GM12872 (cell line): ENCODE measurements at regions not wholly inside any gene's neighbourhood (a gene's known extent, or its start where the extent isn't known, plus 50 kb on each side); places are given as distances from the start of the nearest gene placed in this dataset.
A peak's percentile ranks its signal among the peaks of the same experiment; 100 is the strongest.

Experiments used
- TF ChIP-seq, protein P1 (sequence below): IDR thresholded peaks from 3 replicates; pipeline ENCODE4 v1.5.1; 2011; ENCODE audit warnings: low read depth, mild to moderate bottlenecking, low read length, moderate library complexity; ENCODE audit not compliant: insufficient read depth

DNA sequence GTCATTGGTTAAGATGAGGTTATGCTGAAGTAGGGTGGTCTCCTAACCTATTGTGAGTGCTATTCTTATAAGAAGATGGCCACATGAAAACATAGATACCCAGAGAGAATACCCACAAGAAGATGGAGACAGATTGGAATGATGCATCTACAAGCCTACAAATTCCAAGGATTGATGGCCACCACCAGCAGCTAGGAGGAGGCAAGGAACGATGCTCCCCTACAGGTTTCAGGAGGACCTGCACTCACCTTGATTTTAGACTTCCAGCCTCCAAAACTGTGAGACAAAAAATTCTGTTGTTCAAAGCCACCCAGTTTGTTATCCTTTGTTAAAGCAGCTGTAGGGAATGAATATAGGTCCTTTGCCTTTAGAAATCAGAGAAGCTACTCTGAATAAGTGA is 227.4 kb downstream of the NEDD1 start:
- TF ChIP-seq, protein P1, sequence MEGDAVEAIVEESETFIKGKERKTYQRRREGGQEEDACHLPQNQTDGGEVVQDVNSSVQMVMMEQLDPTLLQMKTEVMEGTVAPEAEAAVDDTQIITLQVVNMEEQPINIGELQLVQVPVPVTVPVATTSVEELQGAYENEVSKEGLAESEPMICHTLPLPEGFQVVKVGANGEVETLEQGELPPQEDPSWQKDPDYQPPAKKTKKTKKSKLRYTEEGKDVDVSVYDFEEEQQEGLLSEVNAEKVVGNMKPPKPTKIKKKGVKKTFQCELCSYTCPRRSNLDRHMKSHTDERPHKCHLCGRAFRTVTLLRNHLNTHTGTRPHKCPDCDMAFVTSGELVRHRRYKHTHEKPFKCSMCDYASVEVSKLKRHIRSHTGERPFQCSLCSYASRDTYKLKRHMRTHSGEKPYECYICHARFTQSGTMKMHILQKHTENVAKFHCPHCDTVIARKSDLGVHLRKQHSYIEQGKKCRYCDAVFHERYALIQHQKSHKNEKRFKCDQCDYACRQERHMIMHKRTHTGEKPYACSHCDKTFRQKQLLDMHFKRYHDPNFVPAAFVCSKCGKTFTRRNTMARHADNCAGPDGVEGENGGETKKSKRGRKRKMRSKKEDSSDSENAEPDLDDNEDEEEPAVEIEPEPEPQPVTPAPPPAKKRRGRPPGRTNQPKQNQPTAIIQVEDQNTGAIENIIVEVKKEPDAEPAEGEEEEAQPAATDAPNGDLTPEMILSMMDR, result peak; percentile 49

DNA sequence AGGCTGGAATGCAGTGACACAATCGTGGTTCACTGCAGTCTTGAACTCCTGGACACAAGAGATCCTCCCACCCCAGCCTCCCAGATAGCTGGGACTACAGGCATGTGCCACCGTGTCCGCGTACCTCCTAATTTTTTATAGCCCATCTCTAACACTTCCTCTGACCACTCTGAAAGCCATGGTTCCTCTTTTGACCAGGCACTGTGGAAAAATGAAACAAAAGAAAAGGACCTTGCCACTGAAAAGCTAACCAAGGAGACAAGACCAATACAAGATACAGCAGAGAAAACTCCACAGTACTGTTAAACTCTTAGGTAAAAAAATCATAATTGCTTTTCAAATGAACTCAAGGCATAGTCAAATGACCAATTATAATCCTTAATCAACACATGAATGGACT is 233.3 kb downstream of the NEDD1 start:
- TF ChIP-seq, protein P1, result no peak

DNA sequence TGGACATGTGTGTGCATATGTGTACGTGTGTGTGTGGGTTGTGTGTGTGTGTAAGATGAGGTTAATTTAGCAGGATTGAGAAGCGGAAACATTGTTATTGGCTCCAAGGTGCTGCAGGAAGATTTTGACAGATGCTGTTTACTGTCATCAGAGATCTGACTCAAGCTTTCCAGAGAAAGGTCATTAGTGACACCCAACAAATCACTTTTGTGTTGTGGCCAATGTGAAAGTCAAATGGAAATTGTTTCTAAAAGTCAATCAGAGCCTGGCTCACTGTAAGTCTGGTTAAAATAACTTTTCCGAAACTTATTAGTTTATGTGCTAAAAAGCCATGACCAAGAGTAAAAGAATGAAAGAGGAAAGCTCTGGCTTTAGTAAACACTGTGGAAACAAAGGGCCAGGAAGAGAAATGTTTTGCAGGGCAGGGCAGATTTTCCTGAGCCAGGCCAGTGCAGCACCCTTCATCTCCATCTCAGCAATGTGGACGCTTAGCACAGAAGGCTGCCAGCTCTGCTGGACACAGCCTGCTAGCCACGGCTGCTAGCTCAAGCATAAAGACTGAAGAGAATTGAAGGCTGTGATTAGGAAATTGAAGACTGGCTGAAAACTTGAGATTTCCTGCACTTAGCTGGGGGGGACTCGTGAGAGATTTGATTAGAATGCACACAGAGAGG is 235.8 kb downstream of the NEDD1 start:
- TF ChIP-seq, protein P1, result no peak

DNA sequence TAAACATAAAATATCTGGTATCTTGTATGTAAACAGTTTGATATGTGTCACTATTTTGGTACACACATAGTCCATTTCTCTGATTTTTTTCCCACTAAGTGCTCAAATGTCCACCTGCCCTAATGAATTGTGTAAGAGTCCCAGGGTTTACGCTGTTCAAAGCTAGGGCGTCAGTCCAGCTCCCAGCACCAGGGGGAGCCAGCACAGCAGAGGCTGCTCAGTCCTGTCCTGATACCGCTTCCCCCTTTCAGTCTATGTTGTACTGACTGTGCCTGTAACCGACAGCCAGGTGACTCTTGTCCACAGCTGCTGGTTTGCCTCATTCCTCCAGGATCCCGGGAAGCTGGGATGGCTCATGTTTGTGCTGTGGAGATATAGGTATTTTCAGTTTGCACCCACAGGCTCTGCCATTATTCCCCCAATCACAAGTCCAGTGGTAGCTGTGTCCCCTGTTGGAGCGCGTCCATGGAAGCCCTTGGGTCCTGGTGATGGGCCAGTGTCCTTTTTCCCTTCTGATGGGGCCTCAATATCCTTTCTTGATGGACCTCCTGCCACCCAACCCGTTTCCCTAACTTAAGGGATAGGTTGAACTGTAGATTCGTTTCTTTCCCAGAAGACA is 242.0 kb downstream of the NEDD1 start:
- TF ChIP-seq, protein P1, result peak; percentile 94

DNA sequence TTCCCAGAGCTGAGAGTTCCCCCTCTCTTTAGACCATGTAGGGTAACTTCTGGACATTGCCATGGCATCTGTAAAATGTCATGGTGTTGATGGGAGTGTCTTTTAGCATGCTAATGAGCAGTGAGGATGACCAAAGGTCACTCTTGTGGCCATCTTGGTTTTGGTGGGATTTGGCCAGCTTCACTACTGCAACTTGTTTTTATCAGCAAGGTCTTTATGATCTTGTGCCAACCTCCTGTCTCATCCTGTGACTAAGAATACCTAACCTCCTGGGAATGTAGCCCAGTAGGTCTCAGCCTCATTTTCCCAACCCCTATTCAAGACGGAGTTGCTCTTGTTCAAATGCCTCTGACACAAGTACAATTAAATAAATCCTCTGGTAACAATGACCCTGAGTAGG is 244.4 kb downstream of the NEDD1 start:
- TF ChIP-seq, protein P1, result no peak

DNA sequence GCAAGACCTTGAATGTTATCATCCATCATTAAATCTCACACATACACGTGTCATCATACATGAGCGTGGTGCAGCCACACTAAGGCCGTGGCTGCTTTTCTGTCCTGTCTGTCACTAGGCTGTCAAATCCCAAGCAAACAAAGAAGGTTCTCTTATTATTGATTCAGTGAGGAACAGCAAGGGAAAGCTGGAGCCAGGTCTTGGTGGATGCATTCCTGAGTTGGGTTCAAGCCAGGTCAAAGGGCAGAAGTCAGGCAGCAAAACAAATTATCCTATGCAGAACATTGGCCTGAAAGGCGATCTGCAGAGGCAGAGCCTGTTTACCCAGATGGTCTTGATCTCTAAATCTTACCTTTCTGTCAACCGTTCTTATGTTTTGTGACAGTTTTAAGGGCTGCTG is 252.3 kb downstream of the NEDD1 start:
- TF ChIP-seq, protein P1, result no peak

DNA sequence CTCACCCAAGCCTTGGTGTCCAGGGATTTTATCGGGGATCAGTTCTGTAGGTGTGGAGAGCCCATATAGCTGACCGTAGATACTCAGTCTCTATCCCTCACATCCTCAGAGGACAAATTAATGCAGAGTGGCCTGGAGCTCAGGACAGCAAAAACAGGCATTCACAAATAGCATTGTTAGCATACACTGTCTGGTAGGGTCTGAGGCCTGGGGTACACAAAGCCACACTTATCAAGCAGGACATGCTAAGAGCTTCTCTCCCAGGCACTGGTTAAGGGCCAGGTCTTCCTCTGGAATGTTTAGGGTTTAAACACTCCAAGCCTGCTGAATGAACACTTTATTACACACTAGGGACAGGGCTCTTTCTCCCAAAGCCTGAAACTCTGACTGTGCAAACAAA is 253.2 kb downstream of the NEDD1 start:
- TF ChIP-seq, protein P1, result no peak
